CD14-positive monocyte (primary cell): ENCODE measurements at regions not wholly inside any gene's neighbourhood (a gene's known extent, or its start where the extent isn't known, plus 50 kb on each side); places are given as distances from the start of the nearest gene placed in this dataset.

Source experiments
- DNase-seq, 3 donors: peaks; one replicate each; pipeline ENCODE4 v3.0.0-alpha.2; 2011 to 2022
- H2AFZ ChIP-seq: 2 replicates; pipeline ENCODE4 v1.6.0; 2012; ENCODE audit warnings: mild to moderate bottlenecking, low read depth, low read length, inconsistent platforms; ENCODE audit not compliant: insufficient read depth, poor library complexity, severe bottlenecking
- H3K27ac ChIP-seq, 2 donors: 1 replicate in 1 of 2; 2 replicates in 1 of 2; pipeline ENCODE4 v1.5.1; 2012 to 2013; ENCODE audit warnings: low read length in 2 of 2, control low read depth in 1 of 2, inconsistent platforms in 1 of 2, low read depth in 1 of 2, mild to moderate bottlenecking in 1 of 2
- H3K27me3 ChIP-seq, 2 donors: one replicate each; pipeline versions ENCODE4 v1.6.0 to v1.6.1; 2011 to 2013; ENCODE audit warnings: low read length in 2 of 2; ENCODE audit not compliant: control insufficient read depth in 2 of 2, insufficient read depth in 2 of 2
- H3K36me3 ChIP-seq, 2 donors: replicated peaks in 1 of 2; 1 replicate in 1 of 2; 2 replicates in 1 of 2; pipeline versions ENCODE4 v1.5.1 to v1.6.1; 2012 to 2013; ENCODE audit warnings: low read length in 2 of 2, control low read depth in 1 of 2, inconsistent platforms in 1 of 2, mild to moderate bottlenecking in 1 of 2; ENCODE audit not compliant: insufficient read depth in 2 of 2, control insufficient read depth in 1 of 2
- H3K4me1 ChIP-seq, 2 donors: 1 replicate in 1 of 2; 2 replicates in 1 of 2; pipeline versions ENCODE4 v1.5.1 to v1.6.1; 2012 to 2013; ENCODE audit warnings: low read length in 2 of 2, control low read depth in 1 of 2, inconsistent platforms in 1 of 2, mild to moderate bottlenecking in 1 of 2, moderate library complexity in 1 of 2; ENCODE audit not compliant: insufficient read depth in 2 of 2, control insufficient read depth in 1 of 2
- H3K4me2 ChIP-seq: replicated peaks from 2 replicates; pipeline ENCODE3; 2012; ENCODE audit warnings: low read length, moderate library complexity, mild to moderate bottlenecking; ENCODE audit not compliant: poor library complexity, severe bottlenecking; ENCODE audit errors: extremely low read depth
- H3K4me3 ChIP-seq, 3 experiments: fragments of 200-600 bp in 1 of 3; sonication (generic) in 1 of 3; replicated peaks in 1 of 3; 1 replicate in 2 of 3; 2 replicates in 1 of 3; pipeline ENCODE4 v1.5.1; 2011 to 2013; ENCODE audit warnings: low read length in 3 of 3, mild to moderate bottlenecking in 3 of 3, control low read depth in 2 of 3, low read depth in 2 of 3, inconsistent platforms in 1 of 3, moderate library complexity in 1 of 3
- H3K79me2 ChIP-seq: 2 replicates; pipeline ENCODE4 v1.6.0; 2012; ENCODE audit warnings: mild to moderate bottlenecking, control low read depth, inconsistent platforms, low read length, moderate library complexity; ENCODE audit not compliant: insufficient read depth
- H3K9ac ChIP-seq: 2 replicates; pipeline ENCODE4 v1.6.0; 2017; ENCODE audit warnings: low read length, mild to moderate bottlenecking; ENCODE audit not compliant: insufficient read depth, poor library complexity, severe bottlenecking
- H3K9me3 ChIP-seq, 2 donors: replicated peaks in 1 of 2; 1 replicate in 1 of 2; 2 replicates in 1 of 2; pipeline versions ENCODE4 v1.5.1 to v1.6.1; 2012 to 2013; ENCODE audit warnings: low read length in 2 of 2, control low read depth in 1 of 2; ENCODE audit not compliant: control insufficient read depth in 1 of 2, insufficient read depth in 1 of 2
- H4K20me1 ChIP-seq: 2 replicates; pipeline ENCODE4 v1.6.0; 2012; ENCODE audit warnings: mild to moderate bottlenecking, low read length, control low read depth, moderate library complexity; ENCODE audit not compliant: insufficient read depth
- H3K27ac Mint-ChIP-seq, 7 donors: one replicate each; pipeline ENCODE4 v1.8.0; 2020; ENCODE audit warnings: mild to moderate bottlenecking in 7 of 7, mixed read lengths in 7 of 7, moderate library complexity in 6 of 7, inconsistent platforms in 2 of 7
- H3K27me3 Mint-ChIP-seq, 3 donors: one replicate each; pipeline ENCODE4 v1.8.0; 2021 to 2022; ENCODE audit warnings: low read depth in 3 of 3, mild to moderate bottlenecking in 3 of 3, mixed read lengths in 3 of 3, moderate library complexity in 3 of 3, inconsistent platforms in 1 of 3
- H3K36me3 Mint-ChIP-seq, 2 donors: one replicate each; pipeline ENCODE4 v1.8.0; 2020; ENCODE audit warnings: mixed read lengths in 2 of 2, inconsistent platforms in 1 of 2, mild to moderate bottlenecking in 1 of 2
- H3K4me1 Mint-ChIP-seq: one replicate; pipeline ENCODE4 v1.8.0; 2020; ENCODE audit warnings: mild to moderate bottlenecking, mixed read lengths
- H3K4me3 Mint-ChIP-seq, 2 donors: one replicate each; pipeline ENCODE4 v1.8.0; 2020; ENCODE audit warnings: mild to moderate bottlenecking in 2 of 2, mixed read lengths in 2 of 2, moderate library complexity in 1 of 2
- H3K9me3 Mint-ChIP-seq, 7 donors: one replicate each; pipeline ENCODE4 v1.8.0; 2020 to 2022; ENCODE audit warnings: mixed read lengths in 7 of 7, mild to moderate bottlenecking in 6 of 7, moderate library complexity in 6 of 7, inconsistent platforms in 2 of 7
- CTCF ChIP-seq: fragments of 200-600 bp; IDR thresholded peaks from one replicate; pipeline ENCODE4 v1.8.0; 2022; ENCODE audit warnings: antibody characterized with exemption, mild to moderate bottlenecking
- WGBS: methylation state at CpG from one replicate; pipeline ENCODE4 v1.1.5; 2013; ENCODE audit warnings: missing lambda C conversion rate; ENCODE audit not compliant: insufficient coverage; 5-methylcytosine and 5-hydroxymethylcytosine counted together
- intact Hi-C, 2 donors: fragments of 100-400 bp; cut with micrococcal nuclease; formaldehyde crosslinking; loops; one replicate each; pipeline versions ENCODE4 v1.15.0 to v1.15.1; 2023

GRCh38 chr15:88980498-88980897, 67.3 kb upstream of the MFGE8 start:
- no peak for DNase-seq
- Mint-ChIP-seq H3K36me3 (no peaks in the 10 kb centered on the region), H3K9me3 (peaks cover 0 to 4% (median 0%) of the 10 kb centered on the region in 7 donors), H3K27ac (no peak overlapping the region), H3K27me3 (peaks cover 0 to 4% (median 3%) of the 10 kb centered on the region in 3 donors), H3K4me3 (no peak overlapping the region), H3K4me1 (no peaks in the 10 kb centered on the region)
- no peaks in the 10 kb centered on the region for H4K20me1 ChIP-seq
- H3K9me3 ChIP-seq = no peaks in the 10 kb centered on the region
- H3K4me1 ChIP-seq = no peaks in the 10 kb centered on the region
- 80% methylated on average over 3 of the region's 4 CpGs for WGBS
- no peak overlapping the region for H3K4me3 ChIP-seq
- H3K79me2 ChIP-seq = no peaks in the 10 kb centered on the region
- H2AFZ ChIP-seq = no peak overlapping the region
- no peaks in the 10 kb centered on the region for H3K36me3 ChIP-seq
- no peaks in the 10 kb centered on the region for H3K27me3 ChIP-seq
- no peak for TF ChIP-seq CTCF
- no peak overlapping the region for H3K4me2 ChIP-seq
- no peak overlapping the region for H3K27ac ChIP-seq
- no peak overlapping the region for H3K9ac ChIP-seq
- intact Hi-C loops = no loop called here

- H3K4me1 Mint-ChIP-seq = no peaks in the 10 kb centered on the region
- intact Hi-C loops = no loop called here
- no peaks in the 10 kb centered on the region for H3K27me3 ChIP-seq
- WGBS = 98% methylated on average over 8 of the region's 15 CpGs
- H3K9me3 ChIP-seq = no peaks in the 10 kb centered on the region
- H2AFZ ChIP-seq = no peak overlapping the region
- DNase-seq = no peak
- H3K79me2 ChIP-seq = no peaks in the 10 kb centered on the region
- H3K4me1 ChIP-seq = no peaks in the 10 kb centered on the region
- no peak overlapping the region for H3K4me3 Mint-ChIP-seq
- peaks cover 0 to 4% (median 0%) of the 10 kb centered on the region in 3 donors for H3K27me3 Mint-ChIP-seq
- H3K36me3 ChIP-seq = no peaks in the 10 kb centered on the region
- H3K4me2 ChIP-seq = no peak overlapping the region
- H3K27ac Mint-ChIP-seq = no peak overlapping the region
- no peak overlapping the region for H3K9ac ChIP-seq
- no peak overlapping the region for H3K27ac ChIP-seq
- no peak for TF ChIP-seq CTCF
- H4K20me1 ChIP-seq = no peaks in the 10 kb centered on the region
- H3K4me3 ChIP-seq = no peak overlapping the region
- H3K36me3 Mint-ChIP-seq = no peaks in the 10 kb centered on the region
- peaks cover 0 to 4% (median 0%) of the 10 kb centered on the region in 7 donors for H3K9me3 Mint-ChIP-seq
These were observed 68.4 kb upstream of the MFGE8 start for GRCh38 chr15:88981244-88982215.
